ENCODE measurements at regions not wholly inside any gene's neighbourhood (a gene's known extent, or its start where the extent isn't known, plus 50 kb on each side); places are given as distances from the start of the nearest gene placed in this dataset.

DNA sequence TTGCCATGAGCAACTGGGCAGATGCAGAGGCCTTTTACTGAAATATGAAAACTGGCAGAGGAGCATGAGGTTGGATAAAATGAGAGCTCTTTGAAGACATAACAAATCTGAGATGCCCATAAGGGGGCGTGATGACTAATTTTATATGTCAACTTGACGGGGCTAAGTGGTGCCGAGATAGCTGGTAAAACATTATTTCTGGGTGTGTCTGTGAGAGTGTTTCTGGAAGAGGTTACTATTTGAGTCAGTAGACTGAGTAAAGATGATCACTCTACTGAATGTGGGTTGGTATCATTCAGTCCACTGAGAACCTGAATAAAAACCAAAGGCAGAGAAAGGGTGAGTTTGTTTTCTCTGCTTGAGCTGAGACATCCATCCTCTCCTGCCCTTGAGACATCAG lies 454.2 kb downstream of the NPIPA7 start:
- Histone ChIP-seq H3K9ac (no peak overlapping the region), H3K9me3 (ENCODE audit: low read depth) (no peaks in the 10 kb centered on the region), H3K79me2 (ENCODE audit: low read depth) (no peaks in the 10 kb centered on the region), H2AFZ (replicated peaks) (no peak overlapping the region), H3K4me2 (no peak overlapping the region), H4K20me1 (ENCODE audit: low read depth) (no peaks in the 10 kb centered on the region), H3K27ac (no peak overlapping the region), H3K4me1 (peaks cover 11% of the 10 kb centered on the region), H3K36me3 (no peaks in the 10 kb centered on the region), H3K4me3 (no peak overlapping the region), H3K27me3 (no peaks in the 10 kb centered on the region), H3F3A (ENCODE audit: low read depth) (peaks cover 4% of the 10 kb centered on the region)
- no peaks in the 10 kb centered on the region for H3K36me3 Mint-ChIP-seq
- no peak overlapping the region for H3K4me3 Mint-ChIP-seq
- TF ChIP-seq, protein P1, sequence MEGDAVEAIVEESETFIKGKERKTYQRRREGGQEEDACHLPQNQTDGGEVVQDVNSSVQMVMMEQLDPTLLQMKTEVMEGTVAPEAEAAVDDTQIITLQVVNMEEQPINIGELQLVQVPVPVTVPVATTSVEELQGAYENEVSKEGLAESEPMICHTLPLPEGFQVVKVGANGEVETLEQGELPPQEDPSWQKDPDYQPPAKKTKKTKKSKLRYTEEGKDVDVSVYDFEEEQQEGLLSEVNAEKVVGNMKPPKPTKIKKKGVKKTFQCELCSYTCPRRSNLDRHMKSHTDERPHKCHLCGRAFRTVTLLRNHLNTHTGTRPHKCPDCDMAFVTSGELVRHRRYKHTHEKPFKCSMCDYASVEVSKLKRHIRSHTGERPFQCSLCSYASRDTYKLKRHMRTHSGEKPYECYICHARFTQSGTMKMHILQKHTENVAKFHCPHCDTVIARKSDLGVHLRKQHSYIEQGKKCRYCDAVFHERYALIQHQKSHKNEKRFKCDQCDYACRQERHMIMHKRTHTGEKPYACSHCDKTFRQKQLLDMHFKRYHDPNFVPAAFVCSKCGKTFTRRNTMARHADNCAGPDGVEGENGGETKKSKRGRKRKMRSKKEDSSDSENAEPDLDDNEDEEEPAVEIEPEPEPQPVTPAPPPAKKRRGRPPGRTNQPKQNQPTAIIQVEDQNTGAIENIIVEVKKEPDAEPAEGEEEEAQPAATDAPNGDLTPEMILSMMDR (IDR thresholded peaks at IDR 0.05), result no peak
- TF ChIP-seq EZH2 (IDR thresholded peaks at IDR 0.05) (no peak), EZH2phosphoT487 (IDR thresholded peaks at IDR 0.05) (no peak)
- peaks cover 5% of the 10 kb centered on the region for H3K27me3 Mint-ChIP-seq (ENCODE audit: insufficient read depth, low read depth)
- no peak overlapping the region for H3K27ac Mint-ChIP-seq
- H3K4me1 Mint-ChIP-seq, result peaks cover 14% of the 10 kb centered on the region
- no peak for DNase-seq (ENCODE audit: low spot score)
- H3K9me3 Mint-ChIP-seq, result peaks cover 2% of the 10 kb centered on the region

DNA sequence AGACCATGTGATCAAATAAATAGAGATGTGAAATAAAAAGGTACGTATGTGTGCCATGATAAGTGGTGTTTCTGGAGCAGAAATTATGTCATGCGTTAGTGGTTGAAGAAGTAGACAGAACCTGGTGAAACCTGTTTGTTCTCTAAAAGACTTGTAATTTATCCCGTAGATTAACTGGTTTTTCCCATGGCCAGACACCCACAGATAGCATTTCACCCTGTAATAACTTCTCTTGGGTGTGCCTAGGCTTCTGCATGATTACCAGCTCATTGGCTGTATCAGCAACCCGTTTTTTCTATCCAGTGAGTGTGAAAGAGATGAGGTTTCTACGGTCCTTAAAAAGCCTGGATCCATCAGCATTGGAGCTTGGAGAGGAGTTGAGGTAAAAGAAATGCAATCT lies 471.3 kb downstream of the NPIPA7 start:
- H3K36me3 ChIP-seq, result no peaks in the 10 kb centered on the region
- no peaks in the 10 kb centered on the region for H3K27me3 ChIP-seq
- TF ChIP-seq, protein P1 (IDR thresholded peaks at IDR 0.05), result no peak
- TF ChIP-seq EZH2 (IDR thresholded peaks at IDR 0.05), result no peak
- TF ChIP-seq EZH2phosphoT487 (IDR thresholded peaks at IDR 0.05), result no peak
- Mint-ChIP-seq H3K4me1 (no peaks in the 10 kb centered on the region), H3K27me3 (ENCODE audit: insufficient read depth, low read depth) (no peaks in the 10 kb centered on the region), H3K4me3 (no peak overlapping the region), H3K9me3 (no peaks in the 10 kb centered on the region), H3K36me3 (no peaks in the 10 kb centered on the region), H3K27ac (no peak overlapping the region)
- no peak overlapping the region for H3K27ac ChIP-seq
- H4K20me1 ChIP-seq (ENCODE audit: low read depth), result no peaks in the 10 kb centered on the region
- no peak overlapping the region for H3K4me3 ChIP-seq
- H3F3A ChIP-seq (ENCODE audit: low read depth), result no peaks in the 10 kb centered on the region
- H3K4me1 ChIP-seq, result no peaks in the 10 kb centered on the region
- no peaks in the 10 kb centered on the region for H3K9me3 ChIP-seq (ENCODE audit: low read depth)
- no peak for DNase-seq (ENCODE audit: low spot score)
- H3K79me2 ChIP-seq (ENCODE audit: low read depth), result no peaks in the 10 kb centered on the region
- H2AFZ ChIP-seq (replicated peaks), result no peak overlapping the region
- no peak overlapping the region for H3K4me2 ChIP-seq
- H3K9ac ChIP-seq, result no peak overlapping the region

DNA sequence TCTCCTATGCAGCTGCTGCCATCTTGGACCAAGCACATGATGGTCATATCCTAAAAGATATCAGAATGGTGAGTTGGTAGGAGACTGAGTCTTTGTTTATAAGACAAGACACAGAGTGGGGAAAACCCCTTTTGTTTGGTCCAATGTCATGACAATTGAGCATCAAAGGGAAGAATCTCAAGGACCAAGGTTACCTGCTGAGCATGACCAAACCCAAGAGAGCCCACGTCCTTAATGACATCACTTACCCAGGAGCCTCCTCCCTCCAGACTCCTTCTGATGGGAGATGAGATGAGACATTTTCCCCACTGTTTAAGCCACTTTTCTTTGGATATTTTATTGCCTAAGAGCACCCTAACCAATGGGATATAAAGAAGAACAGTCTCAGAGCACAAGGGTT lies 478.1 kb downstream of the NPIPA7 start:
- TF ChIP-seq EZH2 (IDR thresholded peaks at IDR 0.05) (no peak), EZH2phosphoT487 (IDR thresholded peaks at IDR 0.05) (no peak)
- TF ChIP-seq, protein P1 (IDR thresholded peaks at IDR 0.05), result no peak
- no peaks in the 10 kb centered on the region for H3K9me3 ChIP-seq (ENCODE audit: low read depth)
- H3K4me1 ChIP-seq, result no peaks in the 10 kb centered on the region
- H2AFZ ChIP-seq (replicated peaks), result no peak overlapping the region
- DNase-seq (ENCODE audit: low spot score), result no peak
- H3K79me2 ChIP-seq (ENCODE audit: low read depth), result no peaks in the 10 kb centered on the region
- H3K27ac ChIP-seq, result no peak overlapping the region
- H3K4me2 ChIP-seq, result no peak overlapping the region
- H3F3A ChIP-seq (ENCODE audit: low read depth), result no peaks in the 10 kb centered on the region
- no peaks in the 10 kb centered on the region for H4K20me1 ChIP-seq (ENCODE audit: low read depth)
- H3K27me3 ChIP-seq, result no peaks in the 10 kb centered on the region
- Mint-ChIP-seq H3K9me3 (no peaks in the 10 kb centered on the region), H3K4me1 (peaks cover 7% of the 10 kb centered on the region), H3K27me3 (ENCODE audit: insufficient read depth, low read depth) (peaks cover 5% of the 10 kb centered on the region), H3K4me3 (no peak overlapping the region), H3K27ac (no peak overlapping the region), H3K36me3 (no peaks in the 10 kb centered on the region)
- no peaks in the 10 kb centered on the region for H3K36me3 ChIP-seq
- H3K9ac ChIP-seq, result no peak overlapping the region
- no peak overlapping the region for H3K4me3 ChIP-seq

Data from neural progenitor cell (in vitro differentiated cells).